AG08395 (cell line): ENCODE measurements at regions not wholly inside any gene's neighbourhood (a gene's known extent, or its start where the extent isn't known, plus 50 kb on each side); places are given as distances from the start of the nearest gene placed in this dataset.
"Not testable (repeated sequence)": the region's sequence is repeated elsewhere in the genome, so short reads cannot be mapped to it uniquely, and the experiment has no call there.

ENCODE experiments used
- DNase-seq: peaks from one replicate; pipeline ENCODE4 v3.0.0; 2012; ENCODE audit warnings: mixed read lengths, low spot score

GRCh38 chr5:153372425-153373129 lies 117.9 kb upstream of the GRIA1 start:
- no peak for DNase-seq

GRCh38 chr5:153373130-153373498 lies 117.4 kb upstream of the GRIA1 start:
- DNase-seq, result no peak

- DNase-seq, result not testable (repeated sequence)
Observed at GRCh38 chr5:153381630-153382029, 108.8 kb upstream of the GRIA1 start.

- no peak for DNase-seq
Observed at GRCh38 chr5:153390569-153390968, 99.9 kb upstream of the GRIA1 start.

GRCh38 chr5:153399595-153399994 lies 90.9 kb upstream of the GRIA1 start:
- DNase-seq, result no peak

- DNase-seq, result peak; percentile 70
Observed at GRCh38 chr5:153400931-153401330, 89.5 kb upstream of the GRIA1 start.

GRCh38 chr5:153402550-153402949 lies 87.9 kb upstream of the GRIA1 start:
- DNase-seq, result peak; percentile 62

GRCh38 chr5:153403470-153403869 lies 87.0 kb upstream of the GRIA1 start:
- DNase-seq, result no peak

- no peak for DNase-seq
Observed at GRCh38 chr5:153404747-153405146, 85.7 kb upstream of the GRIA1 start.

- DNase-seq, result no peak
Observed at GRCh38 chr5:153421676-153422075, 68.8 kb upstream of the GRIA1 start.

- DNase-seq, result no peak
Observed at GRCh38 chr5:153425914-153426313, 64.6 kb upstream of the GRIA1 start.

- DNase-seq, result no peak
Observed at GRCh38 chr5:153429761-153430380, 60.6 kb upstream of the GRIA1 start.

- DNase-seq, result no peak
Observed at GRCh38 chr5:153432583-153432982, 57.9 kb upstream of the GRIA1 start.

- no peak for DNase-seq
Observed at GRCh38 chr5:153437251-153437650, 53.2 kb upstream of the GRIA1 start.

- no peak for DNase-seq
Observed at GRCh38 chr5:153439130-153439529, 51.3 kb upstream of the GRIA1 start.
